K562 (cell line): ENCODE measurements at regions not wholly inside any gene's neighbourhood (a gene's known extent, or its start where the extent isn't known, plus 50 kb on each side); places are given as distances from the start of the nearest gene placed in this dataset.

Source experiments
- BRD9 ChIP-seq: fragments of 450-650 bp; IDR thresholded peaks from 2 replicates; pipeline ENCODE4 v1.6.1; 2018; ENCODE audit warnings: low read depth; ENCODE audit not compliant: partially characterized antibody
- EP300 ChIP-seq: IDR thresholded peaks from 2 replicates; pipeline ENCODE4 v1.6.1; 2012; ENCODE audit warnings: low read length, improper control_type of control experiment
- EZH2 ChIP-seq: IDR thresholded peaks from 2 replicates; pipeline ENCODE4 v1.6.1; 2012; ENCODE audit warnings: low read depth, mild to moderate bottlenecking, inconsistent platforms, low read length, borderline replicate concordance
- HBP1 ChIP-seq: fragments of 450-650 bp; formaldehyde crosslinking; IDR thresholded peaks from 2 replicates; pipeline ENCODE4 v1.4.0; 2022; ENCODE audit warnings: missing genetic modification characterization
- POLR2AphosphoS5 ChIP-seq: IDR thresholded peaks from 2 replicates; pipeline ENCODE4 v1.6.1; 2011; ENCODE audit warnings: mild to moderate bottlenecking, low read depth, low read length, moderate library complexity; ENCODE audit not compliant: control insufficient read depth, insufficient read depth
- SIRT6 ChIP-seq: IDR thresholded peaks from one replicate; pipeline ENCODE4 v1.6.1; 2012; ENCODE audit warnings: low read depth, mild to moderate bottlenecking, control low read depth, inconsistent platforms, low read length, moderate library complexity
- ZBTB12 ChIP-seq: fragments of 250-450 bp; sonication (Bioruptor Pico); IDR thresholded peaks from 2 replicates; pipeline ENCODE4 v1.4.0; 2020
- ZNF507 ChIP-seq: conservative IDR thresholded peaks from 2 replicates; pipeline ENCODE4 v1.6.1; 2017; ENCODE audit warnings: missing genetic modification characterization, missing compliant biosample characterization
- TF ChIP-seq, protein P1 (sequence below), 3 experiments: IDR thresholded peaks in 2 of 3; conservative IDR thresholded peaks in 1 of 3; 2 replicates each; pipeline ENCODE4 v1.5.1; 2011 to 2012; ENCODE audit warnings: low read length in 3 of 3, mild to moderate bottlenecking in 3 of 3, control low read depth in 2 of 3, improper control_type of control experiment in 1 of 3, inconsistent platforms in 1 of 3, low read depth in 1 of 3, mixed read lengths in 1 of 3, moderate library complexity in 1 of 3; ENCODE audit not compliant: insufficient read depth in 2 of 3

GRCh38 chr7:92889081-92889480 is 52.7 kb upstream of the CDK6 start:
- TF ChIP-seq ZNF507 (tag) (no peak), POLR2AphosphoS5 (no peak), EP300 (no peak), HBP1 (no peak), EZH2 (no peak), ZBTB12 (CRISPR knock-in tag) (no peak), SIRT6 (no peak), BRD9 (no peak)
- TF ChIP-seq, protein P1, sequence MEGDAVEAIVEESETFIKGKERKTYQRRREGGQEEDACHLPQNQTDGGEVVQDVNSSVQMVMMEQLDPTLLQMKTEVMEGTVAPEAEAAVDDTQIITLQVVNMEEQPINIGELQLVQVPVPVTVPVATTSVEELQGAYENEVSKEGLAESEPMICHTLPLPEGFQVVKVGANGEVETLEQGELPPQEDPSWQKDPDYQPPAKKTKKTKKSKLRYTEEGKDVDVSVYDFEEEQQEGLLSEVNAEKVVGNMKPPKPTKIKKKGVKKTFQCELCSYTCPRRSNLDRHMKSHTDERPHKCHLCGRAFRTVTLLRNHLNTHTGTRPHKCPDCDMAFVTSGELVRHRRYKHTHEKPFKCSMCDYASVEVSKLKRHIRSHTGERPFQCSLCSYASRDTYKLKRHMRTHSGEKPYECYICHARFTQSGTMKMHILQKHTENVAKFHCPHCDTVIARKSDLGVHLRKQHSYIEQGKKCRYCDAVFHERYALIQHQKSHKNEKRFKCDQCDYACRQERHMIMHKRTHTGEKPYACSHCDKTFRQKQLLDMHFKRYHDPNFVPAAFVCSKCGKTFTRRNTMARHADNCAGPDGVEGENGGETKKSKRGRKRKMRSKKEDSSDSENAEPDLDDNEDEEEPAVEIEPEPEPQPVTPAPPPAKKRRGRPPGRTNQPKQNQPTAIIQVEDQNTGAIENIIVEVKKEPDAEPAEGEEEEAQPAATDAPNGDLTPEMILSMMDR (IDR thresholded peaks at IDR 0.05 in 2 of 3, conservative IDR thresholded peaks at IDR 0.05 in 1 of 3; ENCODE audit: insufficient read depth in 2 of 3, low read depth in 1 of 3, low read length in 3 of 3), result no peak
